Cardiac muscle cell (in vitro differentiated cells and primary cell): ENCODE measurements at regions not wholly inside any gene's neighbourhood (a gene's known extent, or its start where the extent isn't known, plus 50 kb on each side); places are given as distances from the start of the nearest gene placed in this dataset.

ENCODE experiments used
- DNase-seq, 2 donors: peaks; one replicate each; pipeline versions ENCODE4 v3.0.0 to v3.0.0-alpha.2; 2010 to 2017; ENCODE audit warnings: low read depth in 1 of 2, low spot score in 1 of 2
- H3K27ac ChIP-seq: fragments of 200-600 bp; sonication (generic); 2 replicates; pipeline ENCODE4 v1.5.1; 2016
- H3K27me3 ChIP-seq: fragments of 200-600 bp; sonication (generic); 2 replicates; pipeline ENCODE4 v1.6.0; 2016; ENCODE audit warnings: control low read depth
- H3K36me3 ChIP-seq: fragments of 200-600 bp; sonication (generic); 2 replicates; pipeline ENCODE4 v1.5.1; 2016; ENCODE audit warnings: control low read depth
- H3K4me1 ChIP-seq: fragments of 200-600 bp; sonication (generic); 2 replicates; pipeline ENCODE4 v1.8.1; 2017; ENCODE audit warnings: low read depth, mild to moderate bottlenecking, mixed run types
- H3K4me3 ChIP-seq: fragments of 200-600 bp; sonication (generic); 2 replicates; pipeline ENCODE4 v1.5.1; 2016; ENCODE audit warnings: mild to moderate bottlenecking
- H3K9me3 ChIP-seq: fragments of 200-600 bp; sonication (generic); 2 replicates; pipeline ENCODE4 v1.5.1; 2017; ENCODE audit warnings: low read depth, mild to moderate bottlenecking, control low read depth
- TF ChIP-seq, protein P1 (sequence below): IDR thresholded peaks from 2 replicates; pipeline ENCODE4 v1.5.1; 2012; ENCODE audit warnings: low read depth, mild to moderate bottlenecking, low read length

DNA sequence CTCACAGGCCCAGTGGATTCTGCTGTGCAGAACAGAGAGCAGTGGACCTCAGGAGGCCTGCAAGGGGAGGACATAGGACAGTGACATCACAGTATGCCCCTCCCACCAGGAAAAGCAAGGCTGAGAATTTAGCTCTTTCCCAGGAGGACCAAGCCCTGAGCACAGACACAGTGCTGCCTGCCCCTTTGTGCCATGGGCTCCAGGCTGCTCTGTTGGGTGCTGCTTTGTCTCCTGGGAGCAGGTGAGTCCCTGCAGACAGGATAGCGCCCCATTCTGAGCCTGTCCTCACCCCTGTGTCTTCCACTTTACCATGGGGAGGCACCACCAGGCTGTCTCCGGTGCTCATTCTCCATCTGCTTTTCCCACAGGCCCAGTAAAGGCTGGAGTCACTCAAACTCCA, 63.0 kb upstream of the PRSS58 start:
- Histone ChIP-seq H3K27ac (no peak overlapping the region), H3K36me3 (no peaks in the 10 kb centered on the region), H3K4me3 (no peak overlapping the region), H3K4me1 (peaks cover 6% of the 10 kb centered on the region), H3K27me3 (no peaks in the 10 kb centered on the region), H3K9me3 (no peaks in the 10 kb centered on the region)
- TF ChIP-seq, protein P1, sequence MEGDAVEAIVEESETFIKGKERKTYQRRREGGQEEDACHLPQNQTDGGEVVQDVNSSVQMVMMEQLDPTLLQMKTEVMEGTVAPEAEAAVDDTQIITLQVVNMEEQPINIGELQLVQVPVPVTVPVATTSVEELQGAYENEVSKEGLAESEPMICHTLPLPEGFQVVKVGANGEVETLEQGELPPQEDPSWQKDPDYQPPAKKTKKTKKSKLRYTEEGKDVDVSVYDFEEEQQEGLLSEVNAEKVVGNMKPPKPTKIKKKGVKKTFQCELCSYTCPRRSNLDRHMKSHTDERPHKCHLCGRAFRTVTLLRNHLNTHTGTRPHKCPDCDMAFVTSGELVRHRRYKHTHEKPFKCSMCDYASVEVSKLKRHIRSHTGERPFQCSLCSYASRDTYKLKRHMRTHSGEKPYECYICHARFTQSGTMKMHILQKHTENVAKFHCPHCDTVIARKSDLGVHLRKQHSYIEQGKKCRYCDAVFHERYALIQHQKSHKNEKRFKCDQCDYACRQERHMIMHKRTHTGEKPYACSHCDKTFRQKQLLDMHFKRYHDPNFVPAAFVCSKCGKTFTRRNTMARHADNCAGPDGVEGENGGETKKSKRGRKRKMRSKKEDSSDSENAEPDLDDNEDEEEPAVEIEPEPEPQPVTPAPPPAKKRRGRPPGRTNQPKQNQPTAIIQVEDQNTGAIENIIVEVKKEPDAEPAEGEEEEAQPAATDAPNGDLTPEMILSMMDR: no peak
- DNase-seq: no peak

DNA sequence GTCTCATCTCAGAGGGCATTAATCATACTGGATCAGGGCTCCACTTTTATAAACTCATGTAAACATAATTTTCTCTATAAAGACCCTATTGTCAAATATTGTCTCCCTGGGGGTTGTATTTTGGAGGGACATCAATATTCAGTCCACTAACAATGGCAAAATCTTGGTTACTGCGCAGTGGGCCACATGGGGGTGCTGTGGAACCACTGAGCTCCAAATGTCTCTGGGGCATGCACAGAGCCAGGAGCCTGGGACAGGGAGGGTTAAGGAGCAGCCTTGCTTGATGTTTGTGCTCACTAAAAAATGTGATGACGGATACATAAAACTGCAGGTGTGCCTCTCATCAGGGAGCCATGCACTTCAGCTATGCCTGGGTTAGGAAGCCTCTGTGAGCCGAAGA, 62.1 kb upstream of the PRSS58 start:
- no peak overlapping the region for H3K27ac ChIP-seq
- H3K36me3 ChIP-seq: no peaks in the 10 kb centered on the region
- TF ChIP-seq, protein P1: peak; percentile 25
- DNase-seq: no peak
- no peaks in the 10 kb centered on the region for H3K9me3 ChIP-seq
- peaks cover 6% of the 10 kb centered on the region for H3K4me1 ChIP-seq
- no peaks in the 10 kb centered on the region for H3K27me3 ChIP-seq
- no peak overlapping the region for H3K4me3 ChIP-seq

DNA sequence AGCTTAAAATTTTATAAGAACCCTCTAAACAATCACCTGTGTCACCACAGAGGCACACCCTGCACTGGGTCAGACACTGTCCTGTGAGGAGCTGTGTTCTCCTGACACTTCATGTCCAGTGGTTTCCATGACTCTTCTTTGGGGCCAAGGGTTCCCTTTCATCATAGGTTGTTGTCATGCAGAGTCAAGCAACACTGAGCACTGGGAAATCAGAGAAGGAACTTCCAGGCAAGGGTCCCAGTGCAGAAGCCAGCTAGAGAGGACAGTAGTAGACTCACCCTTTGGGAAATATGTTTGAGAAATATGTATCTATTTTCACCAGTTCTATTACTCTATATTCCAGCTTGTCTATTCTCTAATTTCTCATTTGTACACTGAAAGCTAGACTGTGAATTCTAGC, 56.4 kb upstream of the PRSS58 start:
- no peak for DNase-seq
- Histone ChIP-seq H3K4me3 (no peak overlapping the region), H3K36me3 (no peaks in the 10 kb centered on the region), H3K4me1 (peaks cover 5% of the 10 kb centered on the region), H3K27ac (no peak overlapping the region), H3K9me3 (no peaks in the 10 kb centered on the region), H3K27me3 (no peaks in the 10 kb centered on the region)
- TF ChIP-seq, protein P1: no peak

DNA sequence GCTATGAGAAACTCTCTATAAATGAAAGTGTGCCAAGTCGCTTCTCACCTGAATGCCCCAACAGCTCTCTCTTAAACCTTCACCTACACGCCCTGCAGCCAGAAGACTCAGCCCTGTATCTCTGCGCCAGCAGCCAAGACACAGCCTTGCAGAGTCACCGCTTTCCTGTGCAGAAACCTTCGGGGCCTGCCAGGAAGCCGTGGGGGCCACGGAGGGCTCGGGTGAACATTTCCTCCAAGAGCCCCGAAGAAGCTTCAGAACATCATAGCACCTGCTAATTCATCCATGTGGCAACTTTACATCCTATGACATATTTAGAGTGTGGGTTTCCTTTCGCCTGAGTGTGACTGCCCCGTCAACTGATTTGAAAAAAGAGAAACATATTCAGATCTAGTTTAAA, 55.7 kb upstream of the PRSS58 start:
- TF ChIP-seq, protein P1: no peak
- no peaks in the 10 kb centered on the region for H3K36me3 ChIP-seq
- H3K9me3 ChIP-seq: no peaks in the 10 kb centered on the region
- H3K27me3 ChIP-seq: no peaks in the 10 kb centered on the region
- DNase-seq: no peak
- no peaks in the 10 kb centered on the region for H3K4me1 ChIP-seq
- no peak overlapping the region for H3K4me3 ChIP-seq
- no peak overlapping the region for H3K27ac ChIP-seq

DNA sequence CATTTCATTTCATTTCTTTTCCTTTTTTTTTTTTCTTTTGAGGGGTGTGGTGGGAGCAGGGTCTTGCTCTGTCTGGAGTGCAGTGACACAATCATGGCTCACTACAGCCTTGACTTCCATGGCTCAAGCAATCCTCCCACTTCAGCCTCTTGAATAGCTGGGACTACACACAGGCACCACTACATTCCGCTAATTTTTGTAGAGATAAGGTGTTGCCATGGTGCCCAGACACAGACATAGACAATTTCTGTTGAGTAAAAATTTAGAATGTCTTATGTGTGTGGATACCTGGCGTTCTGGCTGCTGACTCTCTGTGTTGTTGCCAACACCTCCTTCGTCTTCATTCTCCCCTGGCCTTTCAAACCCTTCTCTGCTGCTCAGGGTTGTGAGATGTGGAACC, 54.0 kb upstream of the PRSS58 start:
- TF ChIP-seq, protein P1: no peak
- no peak for DNase-seq

DNA sequence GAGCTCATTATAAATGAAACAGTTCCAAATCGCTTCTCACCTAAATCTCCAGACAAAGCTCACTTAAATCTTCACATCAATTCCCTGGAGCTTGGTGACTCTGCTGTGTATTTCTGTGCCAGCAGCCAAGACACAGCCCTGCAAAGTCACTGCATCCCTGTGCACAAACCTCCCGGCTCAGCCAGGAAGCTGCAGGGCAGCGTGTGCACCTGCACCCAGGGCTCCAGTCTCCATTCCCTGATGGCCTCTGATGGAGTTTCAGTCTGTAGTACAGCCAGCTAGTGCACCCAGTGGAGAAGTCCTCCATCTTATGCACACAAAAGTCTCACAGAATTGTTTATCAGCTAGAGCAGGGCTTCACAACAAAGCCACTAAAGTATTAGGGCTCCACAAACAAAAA, 51.1 kb upstream of the PRSS58 start:
- H3K27me3 ChIP-seq: no peaks in the 10 kb centered on the region
- TF ChIP-seq, protein P1: no peak
- no peaks in the 10 kb centered on the region for H3K9me3 ChIP-seq
- no peaks in the 10 kb centered on the region for H3K4me1 ChIP-seq
- H3K27ac ChIP-seq: no peak overlapping the region
- H3K36me3 ChIP-seq: no peaks in the 10 kb centered on the region
- DNase-seq: no peak
- no peak overlapping the region for H3K4me3 ChIP-seq

More for the DNA sequence above, 54.0 kb upstream of the PRSS58 start:
- Histone ChIP-seq H3K4me1 (no peaks in the 10 kb centered on the region), H3K9me3 (no peaks in the 10 kb centered on the region), H3K27me3 (no peaks in the 10 kb centered on the region), H3K36me3 (no peaks in the 10 kb centered on the region), H3K4me3 (no peak overlapping the region), H3K27ac (no peak overlapping the region)
